GM23338 (cell line): ENCODE measurements at regions not wholly inside any gene's neighbourhood (a gene's known extent, or its start where the extent isn't known, plus 50 kb on each side); places are given as distances from the start of the nearest gene placed in this dataset.

Source experiments
- ATAC-seq: fragments of 200-7000 bp; cut with Tn5 transposase; 3 replicates; pipeline ENCODE4 v1.9.1; 2020
- DNase-seq: peaks from one replicate; pipeline ENCODE4 v3.0.0-alpha.2; 2015; ENCODE audit warnings: low spot score
- H2AFZ ChIP-seq: fragments of 200-600 bp; sonication (generic); 2 replicates; pipeline ENCODE4 v1.8.0; 2016; ENCODE audit warnings: antibody characterized with exemption, mild to moderate bottlenecking, moderate library complexity
- H3F3A ChIP-seq: fragments of 200-600 bp; sonication (generic); replicated peaks from 2 replicates; pipeline ENCODE4 v1.8.0; 2017; ENCODE audit warnings: antibody characterized with exemption, mixed run types, low read depth
- H3K27ac ChIP-seq: fragments of 200-600 bp; sonication (generic); 2 replicates; pipeline ENCODE4 v1.6.1; 2016; ENCODE audit warnings: low read depth
- H3K27me3 ChIP-seq: fragments of 200-600 bp; sonication (generic); 2 replicates; pipeline ENCODE4 v1.8.0; 2016; ENCODE audit warnings: mild to moderate bottlenecking, mixed run types, moderate library complexity; ENCODE audit not compliant: insufficient read depth
- H3K36me3 ChIP-seq: fragments of 200-600 bp; sonication (generic); 2 replicates; pipeline ENCODE4 v1.8.0; 2016; ENCODE audit warnings: mild to moderate bottlenecking; ENCODE audit not compliant: insufficient read depth
- H3K4me1 ChIP-seq: fragments of 200-600 bp; sonication (generic); 2 replicates; pipeline ENCODE4 v1.8.0; 2016; ENCODE audit warnings: mild to moderate bottlenecking, moderate library complexity; ENCODE audit not compliant: insufficient read depth
- H3K4me2 ChIP-seq: fragments of 200-600 bp; sonication (generic); 2 replicates; pipeline ENCODE4 v1.7.1; 2017; ENCODE audit warnings: mixed run types
- H3K4me3 ChIP-seq: fragments of 200-600 bp; sonication (generic); 2 replicates; pipeline ENCODE4 v1.6.1; 2016; ENCODE audit warnings: mixed run types
- H3K79me2 ChIP-seq: fragments of 200-600 bp; sonication (generic); replicated peaks from 2 replicates; pipeline ENCODE4 v1.8.0; 2017; ENCODE audit warnings: mild to moderate bottlenecking; ENCODE audit not compliant: insufficient read depth
- H3K9me2 ChIP-seq: fragments of 200-600 bp; sonication (generic); 2 replicates; pipeline ENCODE4 v1.8.0; 2017; ENCODE audit not compliant: insufficient read depth
- H4K20me1 ChIP-seq: fragments of 200-600 bp; sonication (generic); replicated peaks from 2 replicates; pipeline ENCODE4 v1.8.0; 2017; ENCODE audit warnings: mild to moderate bottlenecking; ENCODE audit not compliant: insufficient read depth
- H3K27ac Mint-ChIP-seq: 2 replicates; pipeline ENCODE4 v1.8.0; 2020; ENCODE audit warnings: inconsistent platforms, mild to moderate bottlenecking, moderate library complexity, mixed read lengths
- H3K27me3 Mint-ChIP-seq: 3 replicates; pipeline ENCODE4 v1.8.0; 2022; ENCODE audit warnings: low read depth, mild to moderate bottlenecking, moderate library complexity, mixed read lengths, inconsistent platforms; ENCODE audit not compliant: insufficient read depth, poor library complexity
- H3K36me3 Mint-ChIP-seq: 3 replicates; pipeline ENCODE4 v1.8.0; 2021; ENCODE audit warnings: low read depth, mild to moderate bottlenecking, inconsistent platforms, moderate library complexity, mixed read lengths
- H3K4me1 Mint-ChIP-seq: 3 replicates; pipeline ENCODE4 v1.8.0; 2020; ENCODE audit warnings: mild to moderate bottlenecking, inconsistent platforms, mixed read lengths
- H3K4me3 Mint-ChIP-seq: 3 replicates; pipeline ENCODE4 v1.8.0; 2021; ENCODE audit warnings: moderate library complexity, mild to moderate bottlenecking, inconsistent platforms, mixed read lengths
- H3K9me3 Mint-ChIP-seq: 3 replicates; pipeline ENCODE4 v1.8.0; 2020; ENCODE audit warnings: moderate library complexity, mild to moderate bottlenecking, inconsistent platforms, mixed read lengths
- CREB1 ChIP-seq: fragments of 250-450 bp; sonication (Bioruptor Pico); IDR thresholded peaks from 2 replicates; pipeline ENCODE4 v1.5.0; 2020; ENCODE audit warnings: low read depth, mild to moderate bottlenecking, moderate library complexity
- CTCF ChIP-seq, 2 experiments: fragments of 200-600 bp in 1 of 2; sonication (generic) in 1 of 2; conservative IDR thresholded peaks; 2 replicates each; pipeline versions ENCODE4 v1.5.1 to v1.6.1; 2016 to 2017; ENCODE audit warnings: antibody characterized with exemption in 2 of 2, low read depth in 2 of 2, mild to moderate bottlenecking in 2 of 2, moderate library complexity in 1 of 2
- ETS1 ChIP-seq: IDR thresholded peaks from 2 replicates; pipeline ENCODE4 v1.6.1; 2016; ENCODE audit warnings: antibody characterized with exemption
- EZH2 ChIP-seq: fragments of 200-600 bp; sonication (generic); IDR thresholded peaks from one replicate; pipeline ENCODE4 v1.8.0; 2017; ENCODE audit warnings: antibody characterized with exemption, mild to moderate bottlenecking, low read depth; ENCODE audit not compliant: unreplicated experiment
- EZH2phosphoT487 ChIP-seq: fragments of 200-600 bp; sonication (generic); IDR thresholded peaks from one replicate; pipeline ENCODE4 v1.8.1; 2018; ENCODE audit warnings: antibody characterized with exemption; ENCODE audit not compliant: unreplicated experiment
- JUNB ChIP-seq: IDR thresholded peaks from one replicate; pipeline ENCODE4 v1.6.1; 2016; ENCODE audit warnings: antibody characterized with exemption; ENCODE audit not compliant: unreplicated experiment
- REST ChIP-seq: IDR thresholded peaks from one replicate; pipeline ENCODE4 v1.6.1; 2018; ENCODE audit warnings: antibody characterized with exemption; ENCODE audit not compliant: unreplicated experiment
- STAT1 ChIP-seq: IDR thresholded peaks from one replicate; pipeline ENCODE4 v1.6.1; 2016; ENCODE audit warnings: antibody characterized with exemption; ENCODE audit not compliant: unreplicated experiment
- ZNF331 ChIP-seq: fragments of 250-450 bp; sonication (Bioruptor Pico); IDR thresholded peaks from 2 replicates; pipeline ENCODE4 v1.5.0; 2020; ENCODE audit warnings: low read depth, mild to moderate bottlenecking, moderate library complexity

DNA sequence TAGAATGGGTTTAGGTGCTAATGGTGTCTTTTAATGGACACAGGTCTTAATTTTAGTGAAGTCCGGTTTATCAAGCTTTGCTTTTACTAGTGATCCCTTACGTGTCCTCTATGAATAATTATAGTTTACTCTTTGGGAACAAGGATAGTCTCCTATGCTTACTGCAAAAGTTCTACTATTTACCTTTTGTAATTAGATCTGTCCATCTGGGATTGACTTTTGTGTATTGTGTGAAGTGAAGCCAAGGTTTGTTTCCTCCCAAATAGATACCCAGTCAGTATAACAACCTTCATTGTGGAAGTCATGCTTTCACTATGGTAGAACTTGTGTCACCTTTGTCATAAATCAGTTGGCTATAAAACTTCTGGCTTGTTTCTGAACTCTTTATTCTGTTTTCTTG is 740.9 kb upstream of the CRIM1 start:
- Histone ChIP-seq H3K9me2 (no peaks in the 10 kb centered on the region), H3K4me3 (no peak overlapping the region), H3F3A (no peaks in the 10 kb centered on the region), H3K79me2 (no peaks in the 10 kb centered on the region), H3K4me1 (no peaks in the 10 kb centered on the region), H3K4me2 (no peak overlapping the region), H2AFZ (no peak overlapping the region), H3K27me3 (no peaks in the 10 kb centered on the region), H3K36me3 (no peaks in the 10 kb centered on the region), H4K20me1 (no peaks in the 10 kb centered on the region), H3K27ac (no peak overlapping the region)
- Mint-ChIP-seq H3K27me3 (no peaks in the 10 kb centered on the region), H3K27ac (no peak overlapping the region), H3K4me1 (no peaks in the 10 kb centered on the region), H3K36me3 (no peaks in the 10 kb centered on the region), H3K4me3 (no peak overlapping the region), H3K9me3 (no peaks in the 10 kb centered on the region)
- no peak for DNase-seq
- no peak for TF ChIP-seq CTCF (conservative IDR thresholded peaks at IDR 0.05; ENCODE audit: low read depth in 2 of 2)
- TF ChIP-seq EZH2: no peak
- TF ChIP-seq JUNB: no peak
- TF ChIP-seq ETS1: no peak
- no peak for TF ChIP-seq REST
- no peak for TF ChIP-seq STAT1
- no peak for TF ChIP-seq EZH2phosphoT487
- no peak for ATAC-seq

DNA sequence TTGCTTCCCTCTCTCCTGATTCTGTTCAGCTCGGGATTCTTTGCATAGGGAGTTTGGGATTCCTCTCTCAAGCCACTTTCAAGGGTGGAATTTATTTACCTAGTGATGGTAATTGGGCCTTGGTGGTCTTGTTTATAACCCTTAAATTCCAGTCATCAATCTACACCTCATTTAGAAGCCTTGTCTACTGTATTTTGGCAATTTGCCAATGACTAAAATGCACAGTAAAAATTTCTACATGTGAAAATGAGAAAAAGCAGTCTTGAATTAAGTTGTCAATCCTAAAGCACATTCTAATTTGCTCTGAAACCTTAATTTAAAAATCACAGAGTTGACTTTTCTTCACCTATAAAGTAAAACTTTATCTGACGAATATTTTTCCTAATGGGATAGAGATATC is 749.2 kb upstream of the CRIM1 start:
- no peak for DNase-seq
- H3K27ac Mint-ChIP-seq: no peak overlapping the region
- H3K36me3 Mint-ChIP-seq: no peaks in the 10 kb centered on the region; the same call in 2 of the 3 replicates
- Histone ChIP-seq H3K27ac (no peak overlapping the region), H3K79me2 (no peaks in the 10 kb centered on the region), H3K4me2 (no peak overlapping the region), H3K4me3 (no peak overlapping the region), H3K36me3 (0 out of 2 replicates have a peak, but pooled peaks cover 4% of the 10 kb centered on the region), H3K4me1 (no peaks in the 10 kb centered on the region), H3K27me3 (no peaks in the 10 kb centered on the region), H4K20me1 (no peaks in the 10 kb centered on the region), H3F3A (no peaks in the 10 kb centered on the region), H3K9me2 (no peaks in the 10 kb centered on the region; the same call in 1 of the 2 replicates), H2AFZ (no peak overlapping the region)
- ATAC-seq: no peak
- H3K4me3 Mint-ChIP-seq: no peak overlapping the region
- TF ChIP-seq ZNF331 (CRISPR knock-in tag): no peak
- TF ChIP-seq CREB1 (CRISPR knock-in tag): no peak
- no peaks in the 10 kb centered on the region for H3K27me3 Mint-ChIP-seq
- no peaks in the 10 kb centered on the region for H3K4me1 Mint-ChIP-seq
- H3K9me3 Mint-ChIP-seq: peaks cover 5% of the 10 kb centered on the region; the same call in 1 of the 3 replicates
